ENCODE measurements at regions not wholly inside any gene's neighbourhood (a gene's known extent, or its start where the extent isn't known, plus 50 kb on each side); places are given as distances from the start of the nearest gene placed in this dataset.

DNA sequence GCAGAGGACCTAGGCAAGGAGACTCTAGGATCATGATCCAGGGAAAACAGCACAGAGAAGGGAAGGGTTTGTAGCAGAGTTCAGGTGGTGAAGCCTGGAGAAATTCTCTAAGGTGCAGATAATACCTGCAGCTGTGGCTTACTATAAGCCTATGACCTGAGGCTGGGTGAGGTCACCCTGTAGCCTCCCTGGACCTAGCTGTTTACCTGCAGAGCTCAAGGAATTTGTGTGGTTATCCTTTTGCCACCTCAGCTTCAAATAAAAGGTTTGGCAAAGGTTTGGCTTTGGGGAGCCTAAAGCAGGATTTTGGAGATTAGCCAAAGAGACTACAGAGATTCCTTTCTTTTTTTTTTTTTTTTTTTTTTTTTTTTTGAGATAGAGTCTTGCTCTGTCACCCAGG, 79.5 kb upstream of the ZNF648 start:
- Histone ChIP-seq H3K4me3 (no peak overlapping the region), H3K36me3 (no peaks in the 10 kb centered on the region), H3K27me3 (peaks cover 0 to 5% (median 0%) of the 10 kb centered on the region in 9 donors), H3K9me3 (no peaks in the 10 kb centered on the region), H3K27ac (no peak overlapping the region), H3K4me1 (peaks cover 7 to 45% (median 21%) of the 10 kb centered on the region in 12 donors)
- intact Hi-C loops (cut with DNase I): loop anchor here in 7 of 10 donors (5.0 to 10.0 kb wide), 6 partner anchors 54 to 161 kb away; no protein-coding TSS in a partner anchor
- TF ChIP-seq POLR2A (IDR thresholded peaks at IDR 0.05): no peak
- TF ChIP-seq, protein P1, sequence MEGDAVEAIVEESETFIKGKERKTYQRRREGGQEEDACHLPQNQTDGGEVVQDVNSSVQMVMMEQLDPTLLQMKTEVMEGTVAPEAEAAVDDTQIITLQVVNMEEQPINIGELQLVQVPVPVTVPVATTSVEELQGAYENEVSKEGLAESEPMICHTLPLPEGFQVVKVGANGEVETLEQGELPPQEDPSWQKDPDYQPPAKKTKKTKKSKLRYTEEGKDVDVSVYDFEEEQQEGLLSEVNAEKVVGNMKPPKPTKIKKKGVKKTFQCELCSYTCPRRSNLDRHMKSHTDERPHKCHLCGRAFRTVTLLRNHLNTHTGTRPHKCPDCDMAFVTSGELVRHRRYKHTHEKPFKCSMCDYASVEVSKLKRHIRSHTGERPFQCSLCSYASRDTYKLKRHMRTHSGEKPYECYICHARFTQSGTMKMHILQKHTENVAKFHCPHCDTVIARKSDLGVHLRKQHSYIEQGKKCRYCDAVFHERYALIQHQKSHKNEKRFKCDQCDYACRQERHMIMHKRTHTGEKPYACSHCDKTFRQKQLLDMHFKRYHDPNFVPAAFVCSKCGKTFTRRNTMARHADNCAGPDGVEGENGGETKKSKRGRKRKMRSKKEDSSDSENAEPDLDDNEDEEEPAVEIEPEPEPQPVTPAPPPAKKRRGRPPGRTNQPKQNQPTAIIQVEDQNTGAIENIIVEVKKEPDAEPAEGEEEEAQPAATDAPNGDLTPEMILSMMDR (IDR thresholded peaks at IDR 0.05): no peak
- ATAC-seq: no peak
- DNase-seq: no peak

DNA sequence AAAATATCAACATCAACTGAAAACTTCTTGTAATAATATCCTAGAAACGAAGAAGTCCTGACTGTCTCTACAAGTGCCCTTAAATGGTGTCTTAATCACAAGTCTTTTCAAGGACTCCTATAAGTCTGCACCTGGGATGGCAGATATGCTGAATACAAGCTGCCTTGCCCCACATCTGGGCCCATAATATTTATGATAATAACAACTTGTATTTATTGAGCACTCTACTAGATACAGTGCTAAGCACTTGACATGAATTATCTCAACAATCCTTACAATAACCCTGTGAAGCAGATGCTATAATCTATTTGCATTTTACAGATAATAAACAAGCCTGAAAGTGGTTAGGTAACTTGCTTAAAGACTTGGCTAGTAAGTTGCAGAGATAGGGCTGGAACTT, 78.0 kb upstream of the ZNF648 start:
- ATAC-seq (no peak), DNase-seq (no peak)
- Histone ChIP-seq H3K4me3 (no peak overlapping the region), H3K27me3 (peaks cover 0 to 5% (median 0%) of the 10 kb centered on the region in 9 donors), H3K9me3 (peaks cover 0 to 8% (median 0%) of the 10 kb centered on the region in 12 donors), H3K36me3 (no peaks in the 10 kb centered on the region), H3K4me1 (peaks cover 7 to 30% (median 14%) of the 10 kb centered on the region in 12 donors), H3K27ac (no peak overlapping the region)
- WGBS, 4 donors: 85 to 94% (median 92%) methylated on average over 1 of the region's 1 CpG
- intact Hi-C loops (cut with DNase I): loop anchor here in 2 of 10 donors (5.0 kb wide), 2 partner anchors 47 to 52 kb away; no protein-coding TSS in a partner anchor
- no peak for TF ChIP-seq POLR2A (IDR thresholded peaks at IDR 0.05)
- TF ChIP-seq, protein P1 (IDR thresholded peaks at IDR 0.05): no peak

DNA sequence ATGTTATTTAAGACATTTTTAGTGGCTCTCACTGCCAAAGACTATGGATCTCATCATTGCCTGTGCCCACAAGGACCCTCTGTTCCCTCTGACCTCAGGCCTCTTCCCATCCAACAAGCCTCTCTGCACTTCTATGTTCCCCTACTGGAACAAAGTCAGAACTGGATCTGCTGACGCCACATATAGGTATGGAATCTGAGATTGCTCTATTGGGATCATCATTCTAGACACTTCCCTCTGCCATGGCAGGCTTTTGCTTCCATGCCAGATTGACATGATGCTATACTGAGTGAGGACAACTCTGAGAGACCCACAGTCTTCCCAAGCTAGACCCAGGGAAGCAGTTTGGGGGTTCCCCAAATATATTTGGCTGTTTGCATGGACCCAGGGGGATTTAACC, 76.0 kb upstream of the ZNF648 start:
- Histone ChIP-seq H3K4me3 (no peak overlapping the region), H3K27me3 (peaks cover 0 to 5% (median 0%) of the 10 kb centered on the region in 9 donors), H3K36me3 (no peaks in the 10 kb centered on the region), H3K9me3 (peaks cover 0 to 18% (median 2%) of the 10 kb centered on the region in 12 donors), H3K4me1 (peaks cover 0 to 13% (median 0%) of the 10 kb centered on the region in 12 donors), H3K27ac (peak overlapping the region in 1 of 12 donors; percentile 62)
- ATAC-seq: no peak
- TF ChIP-seq POLR2A (IDR thresholded peaks at IDR 0.05): no peak
- TF ChIP-seq, protein P1 (IDR thresholded peaks at IDR 0.05): no peak
- intact Hi-C loops (cut with DNase I): loop anchor here in 2 of 10 donors (5.0 kb wide), 2 partner anchors 45 to 50 kb away; no protein-coding TSS in a partner anchor
- no peak for DNase-seq
- WGBS, 4 donors: 93 to 100% (median 96%) methylated on average over 1 of the region's 1 CpG

- ATAC-seq: no peak
Observed at GRCh38 chr1:182135946-182136345, 74.4 kb upstream of the ZNF648 start.

More at GRCh38 chr1:182135946-182136345, 74.4 kb upstream of the ZNF648 start:
- no peak for DNase-seq
- Histone ChIP-seq H3K36me3 (no peaks in the 10 kb centered on the region), H3K4me3 (no peak overlapping the region), H3K4me1 (peaks cover 0 to 13% (median 0%) of the 10 kb centered on the region in 12 donors), H3K27me3 (peaks cover 0 to 5% (median 0%) of the 10 kb centered on the region in 9 donors), H3K9me3 (peaks cover 0 to 18% (median 2%) of the 10 kb centered on the region in 12 donors), H3K27ac (no peak overlapping the region)
- WGBS, 4 donors: 78 to 88% (median 84%) methylated on average over 1 of the region's 1 CpG
- TF ChIP-seq POLR2A (IDR thresholded peaks at IDR 0.05): no peak
- TF ChIP-seq, protein P1 (IDR thresholded peaks at IDR 0.05): no peak
- intact Hi-C loops (cut with DNase I): loop anchor here in 2 of 10 donors (5.0 kb wide), 2 partner anchors 44 to 49 kb away; no protein-coding TSS in a partner anchor

Measured in heart left ventricle (tissue), 16 donors.